Loucy (cell line): ENCODE measurements at regions not wholly inside any gene's neighbourhood (a gene's known extent, or its start where the extent isn't known, plus 50 kb on each side); places are given as distances from the start of the nearest gene placed in this dataset.

ENCODE experiments used
- CTCF ChIP-seq: fragments of 200-600 bp; sonication (generic); conservative IDR thresholded peaks from 2 replicates; pipeline ENCODE4 v1.5.1; 2014; ENCODE audit warnings: mild to moderate bottlenecking, antibody characterized with exemption, low read length
- EZH2phosphoT487 ChIP-seq: fragments of 200-600 bp; IDR thresholded peaks from 2 replicates; pipeline ENCODE4 v1.6.1; 2018; ENCODE audit warnings: antibody characterized with exemption, mild to moderate bottlenecking, moderate library complexity, borderline replicate concordance

- TF ChIP-seq CTCF (no peak), EZH2phosphoT487 (no peak)
These were observed 71.5 kb downstream of the MIS18A start for GRCh38 chr21:32207406-32207716.
